K562 (cell line): ENCODE measurements at regions not wholly inside any gene's neighbourhood (a gene's known extent, or its start where the extent isn't known, plus 50 kb on each side); places are given as distances from the start of the nearest gene placed in this dataset.

Experiments used
- CTCF ChIP-seq, 3 experiments: IDR thresholded peaks in 2 of 3; conservative IDR thresholded peaks in 1 of 3; 2 replicates each; pipeline ENCODE4 v1.5.1; 2011 to 2012; ENCODE audit warnings: low read length in 3 of 3, mild to moderate bottlenecking in 3 of 3, control low read depth in 2 of 3, improper control_type of control experiment in 1 of 3, inconsistent platforms in 1 of 3, low read depth in 1 of 3, mixed read lengths in 1 of 3, moderate library complexity in 1 of 3; ENCODE audit not compliant: insufficient read depth in 2 of 3
- E2F1 ChIP-seq: sonication (generic); formaldehyde crosslinking; IDR thresholded peaks from 2 replicates; pipeline ENCODE4 v1.8.1; 2023; ENCODE audit warnings: mild to moderate bottlenecking, missing genetic modification reagents, moderate library complexity
- ESRRA ChIP-seq: fragments of 450-650 bp; IDR thresholded peaks from 2 replicates; pipeline ENCODE4 v1.6.1; 2014; ENCODE audit warnings: low read depth, mild to moderate bottlenecking, moderate library complexity, borderline replicate concordance
- FOXK1 ChIP-seq: sonication (generic); formaldehyde crosslinking; IDR thresholded peaks from 2 replicates; pipeline ENCODE4 v1.8.0; 2022; ENCODE audit warnings: missing genetic modification reagents, mild to moderate bottlenecking, borderline replicate concordance
- IRF9 ChIP-seq: fragments of 450-650 bp; IDR thresholded peaks from 2 replicates; pipeline ENCODE4 v1.6.1; 2016; ENCODE audit warnings: missing biosample characterization, missing genetic modification characterization
- POLR2A ChIP-seq: fragments of 450-650 bp; conservative IDR thresholded peaks from 2 replicates; pipeline ENCODE4 v1.6.1; 2016
- SMAD1 ChIP-seq: fragments of 150-350 bp; IDR thresholded peaks from 2 replicates; pipeline ENCODE4 v1.6.1; 2014; ENCODE audit warnings: low read length, low read depth; ENCODE audit not compliant: partially characterized antibody
- SMAD4 ChIP-seq: fragments of 250-450 bp; sonication (Bioruptor Pico); conservative IDR thresholded peaks from 2 replicates; pipeline ENCODE4 v1.8.0; 2021; ENCODE audit warnings: inconsistent platforms, mild to moderate bottlenecking, moderate library complexity
- TCF15 ChIP-seq: fragments of 250-450 bp; sonication (Bioruptor Pico); IDR thresholded peaks from 2 replicates; pipeline ENCODE4 v1.8.0; 2022; ENCODE audit warnings: moderate library complexity, mild to moderate bottlenecking, inconsistent platforms
- ZBTB17 ChIP-seq: fragments of 450-650 bp; formaldehyde crosslinking; IDR thresholded peaks from 2 replicates; pipeline ENCODE4 v1.4.0; 2020; ENCODE audit warnings: mild to moderate bottlenecking
- ZKSCAN1 ChIP-seq: fragments of 150-350 bp; IDR thresholded peaks from 2 replicates; pipeline ENCODE4 v1.6.1; 2016; ENCODE audit warnings: low read depth, low read length
- ZKSCAN3 ChIP-seq: fragments of 250-450 bp; sonication (Bioruptor Pico); IDR thresholded peaks from 2 replicates; pipeline ENCODE4 v1.4.0; 2020

- TF ChIP-seq IRF9 (tag) = no peak
- no peak for TF ChIP-seq ZKSCAN3
- no peak for TF ChIP-seq ESRRA
- no peak for TF ChIP-seq SMAD4 (CRISPR knock-in tag)
- no peak for TF ChIP-seq FOXK1 (CRISPR knock-in tag)
- no peak for TF ChIP-seq ZBTB17 (CRISPR knock-in tag)
- no peak for TF ChIP-seq SMAD1
- TF ChIP-seq CTCF (IDR thresholded peaks at IDR 0.05 in 2 of 3, conservative IDR thresholded peaks at IDR 0.05 in 1 of 3; ENCODE audit: insufficient read depth in 2 of 3, low read depth in 1 of 3, low read length in 3 of 3) = no peak
- no peak for TF ChIP-seq TCF15 (CRISPR knock-in tag)
- TF ChIP-seq E2F1 (CRISPR knock-in tag) = no peak
- no peak for TF ChIP-seq ZKSCAN1
- no peak for TF ChIP-seq POLR2A
Measured at GRCh38 chr2:153589586-153589985, 111.0 kb upstream of the RPRM start.
